GM10248 (cell line): ENCODE measurements at regions not wholly inside any gene's neighbourhood (a gene's known extent, or its start where the extent isn't known, plus 50 kb on each side); places are given as distances from the start of the nearest gene placed in this dataset.

Source experiments
- CTCF ChIA-PET: fragments of 300-600 bp; sonication (Branson Sonifier 250); formaldehyde crosslinking; extraction: SDS; loops from one replicate; lab custom pipeline; 2021; ENCODE audit warnings: antibody characterized with exemption; lab: Yijun Ruan, JAX
- POLR2A ChIA-PET: fragments of 350-650 bp; sonication (Branson Sonifier 250); formaldehyde crosslinking; extraction: SDS; loops from one replicate; lab custom pipeline; 2020; ENCODE audit warnings: antibody characterized with exemption; lab: Yijun Ruan, JAX
- DNase-seq: peaks from one replicate; pipeline ENCODE4 v3.0.0; 2012; ENCODE audit errors: extremely low spot score
- CTCF ChIP-seq: IDR thresholded peaks from 2 replicates; pipeline ENCODE4 v1.5.1; 2012; ENCODE audit warnings: mild to moderate bottlenecking, low read depth; ENCODE audit errors: extremely low read depth, missing control alignments, control extremely low read depth

GRCh38 chr3:153028381-153028780 lies 133.6 kb upstream of the RAP2B start:
- no peak for TF ChIP-seq CTCF
- no peak for DNase-seq
- POLR2A ChIA-PET = no interaction called here
- CTCF ChIA-PET = no interaction called here

GRCh38 chr3:153029350-153029749 lies 132.7 kb upstream of the RAP2B start:
- TF ChIP-seq CTCF = no peak

GRCh38 chr3:153032891-153033290 lies 129.1 kb upstream of the RAP2B start:
- ChIA-PET CTCF (interaction anchor here (2.2 kb wide), 2 partner anchors 10 to 735 kb away, joined by 7 to 12 read pairs; no protein-coding TSS in a partner anchor), POLR2A (no interaction called here)
- no peak for DNase-seq
- TF ChIP-seq CTCF = no peak

More at GRCh38 chr3:153029350-153029749, 132.7 kb upstream of the RAP2B start:
- POLR2A ChIA-PET = no interaction called here
- DNase-seq = no peak
- CTCF ChIA-PET = no interaction called here

GRCh38 chr3:153036846-153037245 lies 125.2 kb upstream of the RAP2B start:
- POLR2A ChIA-PET = no interaction called here

GRCh38 chr3:153038367-153038766 lies 123.7 kb upstream of the RAP2B start:
- ChIA-PET CTCF (no interaction called here), POLR2A (no interaction called here)
- no peak for DNase-seq
- TF ChIP-seq CTCF = no peak

More at GRCh38 chr3:153036846-153037245, 125.2 kb upstream of the RAP2B start:
- DNase-seq = no peak
- TF ChIP-seq CTCF = no peak
- CTCF ChIA-PET = no interaction called here

GRCh38 chr3:153038779-153039178 lies 123.2 kb upstream of the RAP2B start:
- ChIA-PET CTCF (no interaction called here), POLR2A (no interaction called here)
- DNase-seq = no peak
- TF ChIP-seq CTCF = no peak
